Ovary (tissue), 3 donors: ENCODE measurements at regions not wholly inside any gene's neighbourhood (a gene's known extent, or its start where the extent isn't known, plus 50 kb on each side); places are given as distances from the start of the nearest gene placed in this dataset.

Experiments
- POLR2A ChIP-seq: fragments of 450-650 bp; IDR thresholded peaks from one replicate; pipeline ENCODE4 v1.6.1; 2017; ENCODE audit warnings: antibody characterized with exemption, mild to moderate bottlenecking, moderate library complexity
- TF ChIP-seq, protein P1 (sequence below), 3 donors: fragments of 450-650 bp in 2 of 3; fragments of 200-600 bp in 1 of 3; IDR thresholded peaks; one replicate each; pipeline versions ENCODE4 v1.5.1 to v1.8.0; 2016 to 2022; ENCODE audit warnings: antibody characterized with exemption in 3 of 3, mild to moderate bottlenecking in 1 of 3
- donor health status: DM: no; HTN: no; CAD: no.

DNA sequence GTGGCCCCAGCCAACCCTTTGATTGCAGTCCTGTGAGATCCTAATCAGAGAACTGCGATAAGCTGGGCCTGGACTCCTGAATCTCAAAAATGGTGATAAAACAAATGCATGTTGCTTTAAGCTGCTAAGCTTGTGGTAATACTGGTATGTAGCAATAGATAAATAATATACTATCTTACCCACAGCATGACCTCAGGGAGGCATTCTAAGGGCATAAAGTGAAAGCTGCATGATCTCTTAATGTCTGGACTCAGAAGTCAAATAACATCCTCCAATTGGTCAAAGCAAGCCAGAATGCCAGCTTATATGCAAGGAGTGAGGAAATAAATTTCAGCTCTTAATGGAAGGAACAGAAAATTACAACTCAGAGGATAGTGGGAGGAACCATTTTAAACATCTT, 246.1 kb downstream of the FSIP2 start:
- no peak for TF ChIP-seq POLR2A
- TF ChIP-seq, protein P1, sequence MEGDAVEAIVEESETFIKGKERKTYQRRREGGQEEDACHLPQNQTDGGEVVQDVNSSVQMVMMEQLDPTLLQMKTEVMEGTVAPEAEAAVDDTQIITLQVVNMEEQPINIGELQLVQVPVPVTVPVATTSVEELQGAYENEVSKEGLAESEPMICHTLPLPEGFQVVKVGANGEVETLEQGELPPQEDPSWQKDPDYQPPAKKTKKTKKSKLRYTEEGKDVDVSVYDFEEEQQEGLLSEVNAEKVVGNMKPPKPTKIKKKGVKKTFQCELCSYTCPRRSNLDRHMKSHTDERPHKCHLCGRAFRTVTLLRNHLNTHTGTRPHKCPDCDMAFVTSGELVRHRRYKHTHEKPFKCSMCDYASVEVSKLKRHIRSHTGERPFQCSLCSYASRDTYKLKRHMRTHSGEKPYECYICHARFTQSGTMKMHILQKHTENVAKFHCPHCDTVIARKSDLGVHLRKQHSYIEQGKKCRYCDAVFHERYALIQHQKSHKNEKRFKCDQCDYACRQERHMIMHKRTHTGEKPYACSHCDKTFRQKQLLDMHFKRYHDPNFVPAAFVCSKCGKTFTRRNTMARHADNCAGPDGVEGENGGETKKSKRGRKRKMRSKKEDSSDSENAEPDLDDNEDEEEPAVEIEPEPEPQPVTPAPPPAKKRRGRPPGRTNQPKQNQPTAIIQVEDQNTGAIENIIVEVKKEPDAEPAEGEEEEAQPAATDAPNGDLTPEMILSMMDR (IDR thresholded peaks at IDR 0.05) = no peak
